ENCODE measurements at regions not wholly inside any gene's neighbourhood (a gene's known extent, or its start where the extent isn't known, plus 50 kb on each side); places are given as distances from the start of the nearest gene placed in this dataset.

DNA sequence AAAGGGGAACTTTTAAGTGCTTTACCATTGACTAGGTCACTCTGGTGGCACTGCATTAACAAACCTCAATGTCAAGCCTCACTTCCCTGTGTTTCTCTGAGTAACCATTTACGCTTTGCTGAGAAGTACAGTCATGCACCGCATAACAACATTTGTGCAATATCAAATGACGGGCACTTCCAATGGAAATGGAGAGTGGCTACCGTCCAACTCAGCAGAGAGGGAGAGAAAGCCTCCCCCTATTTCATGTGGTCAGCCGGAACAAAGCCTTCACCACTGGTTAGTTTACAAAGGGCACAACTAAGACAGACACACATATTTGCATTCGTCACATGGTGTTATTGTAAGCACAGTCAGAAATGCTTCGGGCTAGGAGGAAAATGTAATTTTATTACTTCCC lies 117.3 kb downstream of the RASSF10 start:
- no peaks in the 10 kb centered on the region for H3K27me3 ChIP-seq (ENCODE audit: insufficient read depth, poor library complexity, severe bottlenecking)
- no peak for DNase-seq (ENCODE audit: low read depth in 1 of 2, low spot score in 1 of 2)
- TF ChIP-seq CTCF (IDR thresholded peaks at IDR 0.05; ENCODE audit: insufficient read depth, low read length) (no peak), POLR2AphosphoS5 (IDR thresholded peaks at IDR 0.05; ENCODE audit: low read depth) (no peak), SPI1 (IDR thresholded peaks at IDR 0.05; ENCODE audit: borderline replicate concordance, low read depth) (no peak), GABPA (IDR thresholded peaks at IDR 0.05; ENCODE audit: low read depth) (no peak)
- TF ChIP-seq, protein P1, sequence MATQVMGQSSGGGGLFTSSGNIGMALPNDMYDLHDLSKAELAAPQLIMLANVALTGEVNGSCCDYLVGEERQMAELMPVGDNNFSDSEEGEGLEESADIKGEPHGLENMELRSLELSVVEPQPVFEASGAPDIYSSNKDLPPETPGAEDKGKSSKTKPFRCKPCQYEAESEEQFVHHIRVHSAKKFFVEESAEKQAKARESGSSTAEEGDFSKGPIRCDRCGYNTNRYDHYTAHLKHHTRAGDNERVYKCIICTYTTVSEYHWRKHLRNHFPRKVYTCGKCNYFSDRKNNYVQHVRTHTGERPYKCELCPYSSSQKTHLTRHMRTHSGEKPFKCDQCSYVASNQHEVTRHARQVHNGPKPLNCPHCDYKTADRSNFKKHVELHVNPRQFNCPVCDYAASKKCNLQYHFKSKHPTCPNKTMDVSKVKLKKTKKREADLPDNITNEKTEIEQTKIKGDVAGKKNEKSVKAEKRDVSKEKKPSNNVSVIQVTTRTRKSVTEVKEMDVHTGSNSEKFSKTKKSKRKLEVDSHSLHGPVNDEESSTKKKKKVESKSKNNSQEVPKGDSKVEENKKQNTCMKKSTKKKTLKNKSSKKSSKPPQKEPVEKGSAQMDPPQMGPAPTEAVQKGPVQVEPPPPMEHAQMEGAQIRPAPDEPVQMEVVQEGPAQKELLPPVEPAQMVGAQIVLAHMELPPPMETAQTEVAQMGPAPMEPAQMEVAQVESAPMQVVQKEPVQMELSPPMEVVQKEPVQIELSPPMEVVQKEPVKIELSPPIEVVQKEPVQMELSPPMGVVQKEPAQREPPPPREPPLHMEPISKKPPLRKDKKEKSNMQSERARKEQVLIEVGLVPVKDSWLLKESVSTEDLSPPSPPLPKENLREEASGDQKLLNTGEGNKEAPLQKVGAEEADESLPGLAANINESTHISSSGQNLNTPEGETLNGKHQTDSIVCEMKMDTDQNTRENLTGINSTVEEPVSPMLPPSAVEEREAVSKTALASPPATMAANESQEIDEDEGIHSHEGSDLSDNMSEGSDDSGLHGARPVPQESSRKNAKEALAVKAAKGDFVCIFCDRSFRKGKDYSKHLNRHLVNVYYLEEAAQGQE (IDR thresholded peaks at IDR 0.05; ENCODE audit: insufficient replicate concordance, low read depth): no peak
- H3K4me3 ChIP-seq (replicated peaks; ENCODE audit: insufficient read depth, low read length): no peak overlapping the region
- H3K27ac ChIP-seq (replicated peaks): no peak overlapping the region

GRCh38 chr11:13127161-13127560 lies 118.0 kb downstream of the RASSF10 start:
- H3K27ac ChIP-seq (replicated peaks): no peak overlapping the region
- DNase-seq (ENCODE audit: low read depth in 1 of 2, low spot score in 1 of 2): no peak
- no peak overlapping the region for H3K4me3 ChIP-seq (replicated peaks; ENCODE audit: insufficient read depth, low read length)
- no peaks in the 10 kb centered on the region for H3K27me3 ChIP-seq (ENCODE audit: insufficient read depth, poor library complexity, severe bottlenecking)
- TF ChIP-seq POLR2AphosphoS5 (IDR thresholded peaks at IDR 0.05; ENCODE audit: low read depth) (no peak), GABPA (IDR thresholded peaks at IDR 0.05; ENCODE audit: low read depth) (no peak), SPI1 (IDR thresholded peaks at IDR 0.05; ENCODE audit: borderline replicate concordance, low read depth) (no peak), CTCF (IDR thresholded peaks at IDR 0.05; ENCODE audit: insufficient read depth, low read length) (no peak)
- TF ChIP-seq, protein P1 (IDR thresholded peaks at IDR 0.05; ENCODE audit: insufficient replicate concordance, low read depth): no peak

GRCh38 chr11:13128354-13128753 lies 119.2 kb downstream of the RASSF10 start:
- Histone ChIP-seq H3K27ac (replicated peaks) (no peak overlapping the region), H3K4me3 (replicated peaks; ENCODE audit: insufficient read depth, low read length) (no peak overlapping the region), H3K27me3 (ENCODE audit: insufficient read depth, poor library complexity, severe bottlenecking) (no peaks in the 10 kb centered on the region)
- DNase-seq (ENCODE audit: low read depth in 1 of 2, low spot score in 1 of 2): no peak
- TF ChIP-seq POLR2AphosphoS5 (IDR thresholded peaks at IDR 0.05; ENCODE audit: low read depth) (no peak), GABPA (IDR thresholded peaks at IDR 0.05; ENCODE audit: low read depth) (no peak), CTCF (IDR thresholded peaks at IDR 0.05; ENCODE audit: insufficient read depth, low read length) (no peak), SPI1 (IDR thresholded peaks at IDR 0.05; ENCODE audit: borderline replicate concordance, low read depth) (no peak)
- TF ChIP-seq, protein P1 (IDR thresholded peaks at IDR 0.05; ENCODE audit: insufficient replicate concordance, low read depth): no peak

All from HL-60 (cell line).